Jurkat, Clone E6-1 (cell line): ENCODE measurements at regions not wholly inside any gene's neighbourhood (a gene's known extent, or its start where the extent isn't known, plus 50 kb on each side); places are given as distances from the start of the nearest gene placed in this dataset.
"Not testable (repeated sequence)": the region's sequence is repeated elsewhere in the genome, so short reads cannot be mapped to it uniquely, and the experiment has no call there.

ENCODE experiments used
- DNase-seq: peaks from one replicate; pipeline ENCODE4 v3.0.0-alpha.2; 2011; ENCODE audit warnings: low read depth, low spot score
- H3K4me3 ChIP-seq: 2 replicates; pipeline ENCODE4 v1.5.1; 2011; ENCODE audit warnings: mild to moderate bottlenecking, low read length, control low read depth, moderate library complexity

GRCh38 chr10:60495338-60496055 is 105.8 kb upstream of the ANK3 start:
- no peak for DNase-seq
- no peak overlapping the region for H3K4me3 ChIP-seq

DNA sequence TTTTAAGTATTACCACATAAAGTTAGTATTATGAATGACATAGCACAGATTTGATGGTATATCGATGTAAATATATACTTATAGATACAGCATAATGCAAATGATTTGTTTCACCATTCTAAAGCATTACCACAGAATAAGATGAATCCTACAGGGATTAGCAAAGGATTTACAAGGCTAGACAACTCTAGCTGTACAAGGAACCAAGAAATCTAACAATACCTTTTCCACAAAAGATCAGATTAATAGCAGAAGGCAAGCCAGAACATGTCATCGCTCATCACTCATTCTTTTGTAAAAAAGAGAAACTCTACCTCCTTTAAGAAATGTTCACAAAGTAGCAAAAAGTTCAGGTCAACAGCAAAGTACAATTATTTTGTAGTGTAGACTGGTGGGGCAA is 105.1 kb upstream of the ANK3 start:
- no peak for DNase-seq

DNA sequence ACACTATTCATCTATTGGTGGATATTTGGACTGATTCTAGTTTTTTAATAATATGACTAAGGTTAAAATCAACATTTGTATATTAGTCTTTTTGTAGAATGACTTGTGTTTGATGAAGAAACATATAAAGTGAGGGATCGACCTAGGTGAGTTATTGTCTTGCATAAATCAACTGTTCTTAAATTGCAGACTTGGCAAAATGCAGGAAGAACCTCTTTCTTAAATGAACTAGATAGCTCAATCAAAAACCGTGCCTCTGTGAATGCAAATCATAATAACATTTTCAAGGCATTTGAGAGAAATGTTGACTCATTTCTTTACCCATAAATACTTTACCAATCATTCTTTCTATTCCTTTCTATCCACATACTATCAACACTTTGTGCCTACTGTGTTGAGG is 101.5 kb upstream of the ANK3 start:
- DNase-seq, result no peak
- no peak overlapping the region for H3K4me3 ChIP-seq

More for the DNA sequence above, 105.1 kb upstream of the ANK3 start:
- no peak overlapping the region for H3K4me3 ChIP-seq

- DNase-seq, result no peak
Observed at GRCh38 chr10:60490013-60490412, 100.3 kb upstream of the ANK3 start.

DNA sequence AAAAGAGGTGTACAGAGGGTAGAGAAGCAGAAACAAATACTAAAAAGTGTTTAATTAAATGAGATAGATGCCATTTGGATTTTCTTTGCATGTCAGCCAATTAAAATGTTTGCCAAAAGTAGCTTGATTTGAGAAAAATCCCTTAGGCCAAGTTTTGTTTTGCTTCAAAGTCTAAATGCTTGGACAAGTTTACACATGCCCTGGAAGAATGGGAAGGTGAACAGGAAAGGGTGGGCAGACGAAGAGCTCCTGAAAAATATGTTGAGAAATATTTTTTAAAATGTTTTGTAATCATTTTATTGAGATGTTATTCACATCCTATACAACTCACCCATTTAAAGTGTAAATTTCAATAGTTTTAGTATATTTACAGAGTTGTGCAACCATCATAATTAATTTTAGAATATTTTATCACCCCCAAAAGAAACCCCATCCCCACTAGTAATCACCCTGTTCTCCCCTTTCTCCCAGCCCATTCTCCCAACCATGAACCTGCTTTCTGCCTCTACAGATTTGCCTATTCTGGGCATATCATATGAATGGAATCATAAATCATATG is 98.5 kb upstream of the ANK3 start:
- no peak for DNase-seq
- no peak overlapping the region for H3K4me3 ChIP-seq

More at GRCh38 chr10:60490013-60490412, 100.3 kb upstream of the ANK3 start:
- H3K4me3 ChIP-seq, result no peak overlapping the region

DNA sequence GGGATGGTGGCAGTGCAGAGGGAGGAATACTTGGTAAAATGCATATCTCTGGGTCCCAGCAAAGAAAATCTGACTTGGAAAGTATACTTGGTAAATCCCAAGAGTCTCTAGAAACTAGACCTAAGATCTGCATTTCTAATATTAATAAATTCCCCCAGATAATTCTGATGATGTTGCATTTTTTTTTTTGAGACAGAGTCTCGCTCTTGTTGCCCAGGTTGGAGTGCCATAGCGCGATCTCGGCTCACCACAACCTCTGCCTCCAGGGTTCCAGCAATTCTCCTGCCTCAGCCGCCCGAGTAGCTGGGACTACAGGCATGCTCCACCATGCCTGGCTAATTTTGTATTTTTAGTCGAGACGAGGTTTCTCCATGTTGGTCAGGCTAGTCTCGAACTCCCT is 97.9 kb upstream of the ANK3 start:
- DNase-seq, result no peak
- H3K4me3 ChIP-seq, result no peak overlapping the region

DNA sequence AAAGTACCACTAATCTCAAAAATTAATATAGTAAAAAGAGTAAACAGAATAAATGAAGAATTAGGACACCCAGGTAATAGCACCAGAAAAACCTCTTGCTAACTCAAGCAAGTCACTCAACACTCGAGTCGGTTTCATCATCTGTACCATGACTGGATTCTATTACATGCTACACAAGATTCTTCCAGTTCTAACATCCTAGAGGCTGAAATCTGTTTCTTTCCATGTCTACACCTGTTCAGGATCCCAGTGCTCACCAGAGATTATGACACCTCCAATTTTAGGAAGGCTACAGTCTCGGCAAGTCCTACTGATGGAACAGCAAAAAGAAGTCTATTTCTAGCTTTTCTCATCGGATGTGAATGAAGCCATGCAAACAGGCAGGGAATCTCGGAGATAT is 95.3 kb upstream of the ANK3 start:
- H3K4me3 ChIP-seq, result no peak overlapping the region
- no peak for DNase-seq

- no peak for DNase-seq
Observed at GRCh38 chr10:60480865-60481563, 91.3 kb upstream of the ANK3 start.

DNA sequence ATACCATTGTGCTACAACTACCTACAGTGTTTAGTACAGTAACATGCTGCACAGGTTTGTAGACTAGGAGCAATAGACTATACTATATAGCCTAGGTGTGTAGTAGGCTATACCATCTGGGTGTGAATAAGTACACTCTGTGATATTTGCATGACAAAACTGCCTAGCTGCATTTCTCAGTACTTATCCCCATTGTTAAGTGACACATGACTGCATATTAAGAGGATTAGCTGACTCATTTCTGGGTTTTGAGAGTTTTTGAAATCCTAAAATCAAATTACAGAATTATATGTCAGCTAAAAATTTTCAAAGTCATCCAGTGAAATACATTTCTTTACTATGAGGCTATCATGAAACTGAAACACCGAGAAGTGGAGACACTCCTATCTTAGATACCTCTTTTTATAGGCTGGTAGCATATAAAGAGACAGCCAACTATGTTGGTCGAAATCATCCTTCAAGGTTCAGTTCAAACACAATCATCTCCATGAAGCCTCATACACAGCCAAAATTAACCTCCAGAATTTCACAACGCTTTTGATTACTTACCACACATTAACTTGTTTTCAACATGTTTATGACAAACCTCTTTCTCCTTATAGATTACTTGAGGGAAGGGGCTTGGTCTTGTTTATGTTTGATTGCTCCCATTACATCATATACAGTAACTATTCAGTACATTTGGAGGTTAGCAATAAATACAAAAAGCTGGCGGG is 89.8 kb upstream of the ANK3 start:
- H3K4me3 ChIP-seq, result no peak overlapping the region
- no peak for DNase-seq

More at GRCh38 chr10:60480865-60481563, 91.3 kb upstream of the ANK3 start:
- no peak overlapping the region for H3K4me3 ChIP-seq

GRCh38 chr10:60476451-60476850 is 86.8 kb upstream of the ANK3 start:
- H3K4me3 ChIP-seq, result no peak overlapping the region
- DNase-seq, result no peak

GRCh38 chr10:60473557-60473956 is 83.9 kb upstream of the ANK3 start:
- no peak overlapping the region for H3K4me3 ChIP-seq
- no peak for DNase-seq

DNA sequence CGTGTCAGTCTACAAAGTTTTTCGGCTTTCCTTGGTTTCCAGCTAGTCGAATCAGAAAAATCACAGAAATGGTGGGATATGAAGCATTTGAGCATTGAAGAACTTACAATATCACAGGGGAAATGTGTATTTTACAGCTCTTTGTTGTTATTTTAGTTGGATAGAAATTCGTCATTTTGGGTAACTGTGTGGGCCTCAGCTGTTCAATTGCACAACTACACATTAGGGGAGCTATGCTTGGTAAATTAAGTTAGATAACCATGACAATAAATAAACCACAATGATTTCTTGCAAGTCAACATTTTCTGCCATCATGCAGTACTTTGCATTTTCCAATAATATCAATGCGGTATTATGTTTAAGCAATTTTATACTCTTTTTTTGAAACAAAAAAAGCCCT is 80.4 kb upstream of the ANK3 start:
- H3K4me3 ChIP-seq, result no peak overlapping the region
- no peak for DNase-seq

GRCh38 chr10:60469147-60469546 is 79.5 kb upstream of the ANK3 start:
- DNase-seq, H3K4me3 ChIP-seq: not testable (repeated sequence)

DNA sequence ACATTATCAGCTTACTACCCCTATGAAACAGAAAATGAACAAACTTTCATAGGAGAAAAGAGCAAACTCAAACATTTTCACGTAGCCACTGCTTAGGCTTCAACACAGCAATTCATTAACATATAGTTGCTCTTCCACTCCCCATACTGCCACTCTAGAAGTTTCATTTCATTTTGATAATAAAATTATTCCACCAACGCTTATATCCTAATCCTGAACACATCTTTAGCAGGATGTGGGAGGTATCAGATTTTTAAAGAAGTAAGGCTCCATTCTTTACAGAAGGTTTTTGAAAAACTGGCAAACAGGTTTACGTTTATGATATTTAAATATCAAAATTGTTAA is 77.5 kb upstream of the ANK3 start:
- DNase-seq, result no peak
- H3K4me3 ChIP-seq, result no peak overlapping the region

DNA sequence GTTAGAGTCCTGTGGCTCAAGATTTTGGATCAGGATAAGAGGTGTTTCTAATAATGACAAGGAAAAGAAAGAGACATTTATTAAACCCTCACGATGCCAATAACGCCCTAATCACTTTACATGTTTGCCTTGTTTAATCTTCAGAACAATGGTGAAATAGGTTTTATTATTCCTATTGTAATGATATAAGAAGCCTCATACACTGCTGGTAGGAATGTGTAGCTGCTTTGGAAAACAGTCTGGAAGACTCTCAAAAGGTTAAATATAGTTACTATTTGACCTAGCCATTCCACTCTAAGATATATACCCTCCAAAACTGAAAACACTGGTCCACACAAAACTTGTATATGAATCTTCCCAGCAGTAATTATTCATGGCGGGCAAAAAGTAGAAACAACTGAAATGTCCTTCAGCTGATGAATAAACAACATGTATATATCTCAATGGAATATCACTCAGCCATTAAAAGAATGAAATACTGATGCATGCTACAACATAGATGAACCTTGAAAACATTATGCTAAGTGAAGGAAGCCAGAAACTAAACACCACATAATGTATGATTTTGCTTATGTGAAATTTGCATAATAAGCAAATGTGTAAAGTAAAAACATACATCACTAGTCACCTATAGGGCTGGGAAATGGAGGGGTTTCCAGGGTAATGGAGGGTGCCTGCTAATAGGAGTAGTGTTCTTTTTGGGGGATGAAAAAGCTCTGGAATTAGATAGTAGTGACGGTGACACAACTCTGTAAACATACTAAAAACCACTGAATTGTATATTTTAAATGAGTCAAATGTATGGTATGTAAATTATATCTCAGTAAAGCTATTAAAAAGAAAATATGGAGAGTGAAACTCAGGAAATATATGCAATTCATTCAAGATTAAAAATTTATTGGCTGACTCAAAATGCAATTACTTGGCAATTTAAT is 76.9 kb upstream of the ANK3 start:
- DNase-seq, result no peak
- H3K4me3 ChIP-seq, result no peak overlapping the region

- DNase-seq, result no peak
Observed at GRCh38 chr10:60465801-60466200, 76.1 kb upstream of the ANK3 start.

DNA sequence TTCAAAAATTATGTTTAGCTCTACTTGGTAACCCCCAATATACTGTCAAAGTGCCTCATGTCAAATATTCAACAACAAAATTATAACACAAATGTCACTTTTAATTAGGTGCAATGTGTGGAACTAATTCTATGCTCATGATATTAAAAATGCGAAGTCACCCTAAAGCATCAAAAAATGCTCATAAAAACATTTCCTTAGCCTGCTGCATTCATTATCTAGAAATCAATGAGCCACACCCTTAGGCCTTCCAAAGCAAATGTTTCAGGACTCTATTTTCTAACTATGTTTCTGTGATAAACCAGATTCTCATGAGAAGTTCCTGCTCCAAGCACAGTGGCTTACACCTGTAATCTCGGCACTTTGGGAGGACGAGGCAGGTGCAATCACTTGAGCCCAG is 75.0 kb upstream of the ANK3 start:
- DNase-seq, result no peak

More at GRCh38 chr10:60465801-60466200, 76.1 kb upstream of the ANK3 start:
- no peak overlapping the region for H3K4me3 ChIP-seq

GRCh38 chr10:60463746-60464145 is 74.1 kb upstream of the ANK3 start:
- no peak for DNase-seq
- no peak overlapping the region for H3K4me3 ChIP-seq

More for the DNA sequence above, 75.0 kb upstream of the ANK3 start:
- no peak overlapping the region for H3K4me3 ChIP-seq

GRCh38 chr10:60461688-60462087 is 72.0 kb upstream of the ANK3 start:
- H3K4me3 ChIP-seq, result no peak overlapping the region
- no peak for DNase-seq
